ENCODE measurements at regions not wholly inside any gene's neighbourhood (a gene's known extent, or its start where the extent isn't known, plus 50 kb on each side); places are given as distances from the start of the nearest gene placed in this dataset.

GRCh38 chr6:71419217-71420094, 130.8 kb downstream of the OGFRL1 start:
- Histone ChIP-seq H3K4me1 (ENCODE audit: control insufficient read depth in 1 of 2, insufficient read depth in 2 of 2, low read length in 2 of 2) (peaks cover 6 to 13% of the 10 kb centered on the region in 2 donors), H3K4me3 (replicated peaks in 1 of 3; ENCODE audit: low read depth in 2 of 3, low read length in 3 of 3) (peak overlapping the region in 2 of 3 experiments; percentile 21 to 74), H3K4me2 (replicated peaks; ENCODE audit: extremely low read depth, low read length, poor library complexity, severe bottlenecking) (peak overlapping the region; percentile 80), H3K79me2 (ENCODE audit: insufficient read depth, low read length) (no peaks in the 10 kb centered on the region), H3K27me3 (ENCODE audit: control insufficient read depth in 2 of 2, insufficient read depth in 2 of 2, low read length in 2 of 2) (peaks cover 60 to 83% of the 10 kb centered on the region in 2 donors), H3K27ac (ENCODE audit: low read depth in 1 of 2, low read length in 2 of 2) (no peak overlapping the region), H3K9me3 (replicated peaks in 1 of 2; ENCODE audit: control insufficient read depth in 1 of 2, insufficient read depth in 1 of 2, low read length in 2 of 2) (peaks cover 5 to 27% of the 10 kb centered on the region in 2 donors), H3K9ac (ENCODE audit: insufficient read depth, low read length, poor library complexity, severe bottlenecking) (no peak overlapping the region), H4K20me1 (ENCODE audit: insufficient read depth, low read length) (no peaks in the 10 kb centered on the region), H3K36me3 (replicated peaks in 1 of 2; ENCODE audit: control insufficient read depth in 1 of 2, insufficient read depth in 2 of 2, low read length in 2 of 2) (no peaks in the 10 kb centered on the region), H2AFZ (ENCODE audit: insufficient read depth, low read depth, low read length, poor library complexity, severe bottlenecking) (peak overlapping the region; percentile 70)
- Mint-ChIP-seq H3K4me1 (peaks cover 7% of the 10 kb centered on the region), H3K27me3 (ENCODE audit: low read depth in 3 of 3) (peaks cover 57 to 76% (median 60%) of the 10 kb centered on the region in 3 donors), H3K9me3 (peaks cover 2 to 17% (median 14%) of the 10 kb centered on the region in 7 donors), H3K27ac (no peak overlapping the region), H3K4me3 (peak overlapping the region; percentile 66 to 91), H3K36me3 (peaks cover 3 to 7% of the 10 kb centered on the region in 2 donors)
- no peak for TF ChIP-seq CTCF (IDR thresholded peaks at IDR 0.05)
- DNase-seq: no peak
- intact Hi-C loops (cut with micrococcal nuclease): no loop called here
- 39% methylated on average over 32 of the region's 36 CpGs for WGBS (ENCODE audit: insufficient coverage)

GRCh38 chr6:71420095-71420692, 131.6 kb downstream of the OGFRL1 start:
- TF ChIP-seq CTCF (IDR thresholded peaks at IDR 0.05): no peak
- Histone ChIP-seq H3K36me3 (replicated peaks in 1 of 2; ENCODE audit: control insufficient read depth in 1 of 2, insufficient read depth in 2 of 2, low read length in 2 of 2) (no peaks in the 10 kb centered on the region), H3K9ac (ENCODE audit: insufficient read depth, low read length, poor library complexity, severe bottlenecking) (peak overlapping the region; percentile 16), H3K4me3 (replicated peaks in 1 of 3; ENCODE audit: low read depth in 2 of 3, low read length in 3 of 3) (peak overlapping the region; percentile 21 to 74 (median 39)), H3K27me3 (ENCODE audit: control insufficient read depth in 2 of 2, insufficient read depth in 2 of 2, low read length in 2 of 2) (peaks cover 60 to 84% of the 10 kb centered on the region in 2 donors), H2AFZ (ENCODE audit: insufficient read depth, low read depth, low read length, poor library complexity, severe bottlenecking) (peak overlapping the region; percentile 70), H3K4me2 (replicated peaks; ENCODE audit: extremely low read depth, low read length, poor library complexity, severe bottlenecking) (peak overlapping the region; percentile 80), H3K27ac (ENCODE audit: low read depth in 1 of 2, low read length in 2 of 2) (no peak overlapping the region), H4K20me1 (ENCODE audit: insufficient read depth, low read length) (no peaks in the 10 kb centered on the region), H3K79me2 (ENCODE audit: insufficient read depth, low read length) (no peaks in the 10 kb centered on the region), H3K4me1 (ENCODE audit: control insufficient read depth in 1 of 2, insufficient read depth in 2 of 2, low read length in 2 of 2) (peaks cover 6 to 13% of the 10 kb centered on the region in 2 donors), H3K9me3 (replicated peaks in 1 of 2; ENCODE audit: control insufficient read depth in 1 of 2, insufficient read depth in 1 of 2, low read length in 2 of 2) (peaks cover 5 to 27% of the 10 kb centered on the region in 2 donors)
- WGBS (ENCODE audit: insufficient coverage): under 1% methylated on average over 87 of the region's 91 CpGs
- peaks cover 7% of the 10 kb centered on the region for H3K4me1 Mint-ChIP-seq
- peak in 1 of 3 donors; percentile 3 for DNase-seq
- peaks cover 3 to 7% of the 10 kb centered on the region in 2 donors for H3K36me3 Mint-ChIP-seq
- peak overlapping the region; percentile 72 to 91 for H3K4me3 Mint-ChIP-seq
- H3K27ac Mint-ChIP-seq: no peak overlapping the region
- peaks cover 57 to 77% (median 60%) of the 10 kb centered on the region in 3 donors for H3K27me3 Mint-ChIP-seq (ENCODE audit: low read depth in 3 of 3)
- intact Hi-C loops (cut with micrococcal nuclease): no loop called here
- H3K9me3 Mint-ChIP-seq: peaks cover 2 to 17% (median 14%) of the 10 kb centered on the region in 7 donors

Data from CD14-positive monocyte (primary cell).